GM12892 (cell line): ENCODE measurements at regions not wholly inside any gene's neighbourhood (a gene's known extent, or its start where the extent isn't known, plus 50 kb on each side); places are given as distances from the start of the nearest gene placed in this dataset.

Experiments used
- POLR2A ChIP-seq: IDR thresholded peaks from 2 replicates; pipeline ENCODE4 v1.6.1; 2011; ENCODE audit warnings: low read depth, low read length, control low read depth
- POLR2AphosphoS5 ChIP-seq: IDR thresholded peaks from 2 replicates; pipeline ENCODE4 v1.6.1; 2011; ENCODE audit warnings: low read depth, low read length, control low read depth

- TF ChIP-seq POLR2AphosphoS5 (no peak), POLR2A (no peak)
Observed at GRCh38 chr1:41983451-41983850, 64.7 kb upstream of the HIVEP3 start.
